Prostate gland (tissue), 2 donors: ENCODE measurements at regions not wholly inside any gene's neighbourhood (a gene's known extent, or its start where the extent isn't known, plus 50 kb on each side); places are given as distances from the start of the nearest gene placed in this dataset.
"Not testable (repeated sequence)": the region's sequence is repeated elsewhere in the genome, so short reads cannot be mapped to it uniquely, and the experiment has no call there.

Experiments used
- CTCF ChIP-seq, 4 experiments: fragments of 200-600 bp in 2 of 4; fragments of 450-650 bp in 2 of 4; sonication (generic) in 2 of 4; IDR thresholded peaks; 1 replicate in 3 of 4; 2 replicates in 1 of 4; pipeline ENCODE4 v1.5.1; 2016 to 2019; ENCODE audit warnings: antibody characterized with exemption in 4 of 4, mild to moderate bottlenecking in 2 of 4, moderate library complexity in 2 of 4
- POLR2A ChIP-seq: fragments of 450-650 bp; IDR thresholded peaks from one replicate; pipeline ENCODE4 v1.6.1; 2016; ENCODE audit warnings: antibody characterized with exemption, mild to moderate bottlenecking
- POLR2AphosphoS5 ChIP-seq: sonication (generic); formaldehyde crosslinking; IDR thresholded peaks from one replicate; pipeline ENCODE4 v1.6.1; 2017; ENCODE audit warnings: antibody characterized with exemption

GRCh38 chr9:41778535-41779071 lies 350.6 kb downstream of the CNTNAP3B start:
- not testable (repeated sequence) for TF ChIP-seq CTCF (IDR thresholded peaks at IDR 0.05); POLR2A; POLR2AphosphoS5
